ENCODE measurements at regions not wholly inside any gene's neighbourhood (a gene's known extent, or its start where the extent isn't known, plus 50 kb on each side); places are given as distances from the start of the nearest gene placed in this dataset.
"Not testable (repeated sequence)": the region's sequence is repeated elsewhere in the genome, so short reads cannot be mapped to it uniquely, and the experiment has no call there.

- no peak for DNase-seq
Observed at GRCh38 chr9:100639854-100640253, 62.0 kb downstream of the CAVIN4 start.

- no peak for DNase-seq
Observed at GRCh38 chr9:100640447-100641050, 62.7 kb downstream of the CAVIN4 start.

DNA sequence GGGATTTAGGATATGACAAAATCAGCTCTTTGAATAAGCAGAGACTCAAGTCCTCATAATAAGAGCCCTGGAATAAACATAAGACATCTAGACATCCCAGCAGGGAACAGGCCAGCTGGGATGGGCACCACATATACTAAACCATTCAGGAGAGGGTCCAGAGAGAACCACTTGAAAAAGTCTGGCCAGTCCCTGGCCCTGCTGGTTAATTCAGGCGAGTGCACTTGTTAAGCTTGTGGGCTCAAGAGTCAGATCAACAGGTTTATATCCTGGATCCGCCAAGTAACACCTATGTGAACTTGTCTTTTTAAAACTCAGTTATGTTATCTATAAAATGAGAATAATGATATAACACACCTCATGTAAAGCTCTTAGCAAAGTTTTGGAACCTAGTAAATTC lies 63.3 kb downstream of the CAVIN4 start:
- DNase-seq = no peak

- no peak for DNase-seq
Observed at GRCh38 chr9:100652850-100653249, 75.0 kb downstream of the CAVIN4 start.

- no peak for DNase-seq
Observed at GRCh38 chr9:100653643-100654334, 75.9 kb downstream of the CAVIN4 start.

DNA sequence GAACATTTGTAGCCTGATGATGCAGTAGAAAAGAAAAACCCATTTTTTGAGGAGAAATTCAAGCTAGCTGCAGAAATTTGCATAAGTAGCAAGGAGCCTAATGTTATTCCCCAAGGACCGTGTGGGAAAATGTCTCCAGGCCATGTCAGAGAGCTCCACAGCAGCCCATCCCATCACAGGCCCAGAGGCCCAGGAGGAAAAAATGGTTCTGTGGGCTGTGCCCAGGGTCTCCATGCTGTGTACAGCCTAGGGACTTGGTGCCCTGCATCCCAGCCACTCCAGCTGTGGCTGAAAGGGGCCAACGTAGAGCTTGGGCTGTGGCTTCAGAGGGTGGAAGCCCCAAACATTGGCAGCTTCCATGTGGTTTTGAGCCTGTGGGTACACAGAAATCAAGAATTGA lies 79.0 kb downstream of the CAVIN4 start:
- DNase-seq = not testable (repeated sequence)

DNA sequence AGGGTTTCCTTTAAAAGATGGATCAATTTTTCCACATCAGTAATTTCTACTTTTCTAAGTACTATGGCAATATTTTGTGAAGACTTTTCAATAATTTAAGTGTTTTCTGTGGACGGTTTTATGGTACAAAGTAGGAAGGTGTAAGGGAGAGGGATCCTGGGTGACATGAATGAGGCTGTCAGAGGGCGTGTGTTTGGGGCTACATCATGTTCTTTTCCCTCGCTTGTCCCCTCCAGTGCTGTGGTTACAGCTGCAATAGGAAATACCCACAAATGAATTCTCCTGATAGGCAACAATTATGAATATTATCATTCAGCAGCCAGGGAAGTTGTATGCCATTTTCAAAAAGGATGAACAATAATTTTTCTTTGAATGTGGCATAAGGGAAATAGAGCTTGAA lies 83.8 kb downstream of the CAVIN4 start:
- DNase-seq = no peak

- no peak for DNase-seq
Observed at GRCh38 chr9:100662122-100662521, 84.2 kb downstream of the CAVIN4 start.

GRCh38 chr9:100667448-100667847 lies 89.6 kb downstream of the CAVIN4 start:
- DNase-seq = no peak

DNA sequence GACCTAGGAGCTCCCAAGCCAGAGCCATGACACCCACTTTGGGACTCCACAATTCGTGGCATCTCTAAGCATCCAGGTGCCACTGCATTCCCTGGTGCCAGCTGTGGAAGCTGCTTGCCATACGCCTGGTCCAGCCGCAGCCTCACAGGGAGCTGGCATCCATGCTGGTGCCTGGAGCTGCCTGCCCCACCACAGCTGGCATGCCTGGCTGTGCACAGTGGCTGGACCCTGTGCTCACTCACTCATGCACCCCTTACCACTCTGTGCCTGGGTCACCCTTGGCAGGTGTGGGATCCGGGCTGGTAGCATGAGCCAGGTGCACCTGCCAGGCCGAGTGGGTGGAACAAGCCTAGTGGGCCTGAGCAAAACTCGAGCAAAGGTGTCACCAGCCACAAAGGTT lies 90.1 kb downstream of the CAVIN4 start:
- no peak for DNase-seq

DNA sequence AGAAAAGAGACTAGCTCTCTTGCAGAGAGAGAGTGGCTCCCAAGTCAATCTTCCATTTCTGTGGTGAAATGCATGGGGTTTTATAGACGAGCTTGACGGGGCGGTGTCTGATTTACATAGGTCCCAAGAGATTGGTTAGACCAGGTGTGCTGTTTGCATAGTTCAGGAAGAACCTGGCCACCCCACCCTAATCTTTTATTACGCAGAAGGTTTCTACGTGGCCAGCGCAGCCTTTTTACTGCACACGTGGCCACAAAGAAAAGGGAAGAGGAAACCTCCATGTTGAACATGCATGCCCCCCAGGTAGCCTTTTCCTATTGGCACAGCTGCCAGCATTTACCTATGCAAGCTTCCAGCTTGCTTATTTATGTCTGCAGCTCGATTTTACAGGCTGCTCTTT lies 92.1 kb downstream of the CAVIN4 start:
- DNase-seq = no peak

- no peak for DNase-seq
Observed at GRCh38 chr9:100670719-100671118, 92.8 kb downstream of the CAVIN4 start.

- DNase-seq = no peak
Observed at GRCh38 chr9:100671898-100672297, 94.0 kb downstream of the CAVIN4 start.

GRCh38 chr9:100673249-100673648 lies 95.4 kb downstream of the CAVIN4 start:
- no peak for DNase-seq

- no peak for DNase-seq
Observed at GRCh38 chr9:100674419-100675122, 96.7 kb downstream of the CAVIN4 start.

DNA sequence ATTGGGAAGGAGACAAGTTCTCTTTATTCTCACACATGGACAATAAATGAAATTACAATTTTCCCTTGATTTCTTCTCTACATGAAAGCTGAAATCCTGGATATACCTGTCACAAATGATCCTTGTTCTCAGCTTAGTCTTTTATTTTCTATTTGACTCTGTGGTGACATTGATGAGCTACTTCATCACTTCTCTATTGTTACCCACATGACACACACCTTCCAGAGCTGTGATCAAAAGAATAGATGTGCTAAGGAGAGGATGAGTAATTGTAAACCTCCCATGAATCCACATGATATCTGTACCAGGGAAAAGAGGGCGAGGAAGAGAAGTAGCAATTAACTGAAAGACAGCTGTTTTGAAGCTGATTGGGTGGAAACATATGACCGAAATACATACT lies 102.0 kb downstream of the CAVIN4 start:
- DNase-seq = no peak

DNA sequence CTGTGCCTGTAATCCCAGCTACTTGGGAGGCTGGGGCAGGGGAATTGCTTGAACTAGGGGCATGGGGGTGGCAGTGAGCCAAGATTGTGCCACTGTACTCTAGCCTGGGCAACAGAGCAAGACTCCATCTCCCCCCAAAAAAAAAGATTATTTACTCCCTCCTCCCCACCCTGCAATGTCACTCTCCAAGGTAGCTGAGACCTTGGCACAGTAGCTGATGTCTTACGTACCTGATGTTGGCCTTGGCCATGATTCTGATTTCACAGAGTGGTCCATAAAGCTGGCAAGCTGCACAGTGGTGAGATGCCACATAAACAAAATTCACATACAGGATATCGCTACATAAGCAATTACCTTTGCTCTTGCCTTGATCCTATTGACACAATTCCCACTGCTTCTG lies 108.5 kb downstream of the CAVIN4 start:
- DNase-seq = no peak

DNA sequence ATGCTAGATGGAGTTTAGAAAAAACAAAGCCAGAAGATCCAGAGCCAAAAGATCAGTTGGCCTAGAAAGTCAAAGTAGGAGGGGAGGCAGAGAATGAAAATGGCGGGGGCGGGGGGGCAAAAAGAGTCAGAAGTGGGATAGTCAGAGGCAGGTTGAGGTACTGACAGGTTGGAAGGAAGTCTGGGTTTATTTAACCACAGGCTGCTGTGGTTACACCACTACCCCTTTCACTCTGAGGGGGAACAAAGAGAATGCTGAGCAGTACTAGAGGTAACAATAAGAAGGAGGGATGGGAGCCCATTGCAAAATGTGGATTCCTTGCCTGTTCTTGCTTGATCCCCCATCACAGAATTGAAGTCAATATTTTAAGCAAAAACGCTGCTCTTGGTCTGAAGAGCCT lies 111.8 kb downstream of the CAVIN4 start:
- no peak for DNase-seq

DNA sequence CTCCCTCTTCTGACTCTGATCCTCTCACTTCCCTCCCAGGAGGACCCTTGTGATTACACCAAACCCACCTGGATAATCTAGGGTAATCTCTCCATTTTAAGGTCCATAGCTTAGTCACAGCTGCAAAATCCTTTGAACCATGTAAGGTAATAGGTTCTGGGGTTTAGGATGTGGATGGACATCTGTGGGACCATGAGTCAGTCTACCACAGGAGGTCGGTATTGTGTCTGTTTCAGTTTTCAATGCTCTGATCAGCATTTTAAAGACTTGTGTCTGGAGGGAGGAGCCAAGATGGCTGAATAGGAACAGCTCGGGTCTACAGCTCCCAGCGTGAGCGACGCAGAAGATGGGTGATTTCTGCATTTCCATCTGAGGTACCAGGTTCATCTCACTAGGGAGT lies 112.6 kb downstream of the CAVIN4 start:
- DNase-seq = no peak

GRCh38 chr9:100697339-100697738 lies 119.5 kb downstream of the CAVIN4 start:
- no peak for DNase-seq

- DNase-seq = no peak
Observed at GRCh38 chr9:100698945-100699344, 121.1 kb downstream of the CAVIN4 start.

DNA sequence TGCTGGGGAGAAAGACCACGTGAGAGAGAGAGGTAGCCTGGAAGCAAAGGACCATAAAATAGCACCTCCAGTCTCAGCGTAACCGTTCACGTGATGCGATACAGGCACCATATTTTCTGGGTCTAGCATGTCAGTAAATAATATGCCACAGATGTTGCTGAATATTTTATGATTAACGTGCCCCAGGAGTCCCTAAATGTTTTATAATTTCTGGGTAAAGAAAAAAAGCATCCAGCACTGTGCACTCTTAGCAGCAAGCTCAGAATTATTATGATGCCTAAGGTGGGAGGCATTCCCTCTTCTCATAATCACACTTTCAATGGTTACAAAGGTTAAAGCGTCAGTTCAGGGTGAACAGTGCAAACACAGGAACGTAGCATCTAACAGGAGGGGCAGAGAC lies 121.8 kb downstream of the CAVIN4 start:
- no peak for DNase-seq

GRCh38 chr9:100700689-100701318 lies 122.9 kb downstream of the CAVIN4 start:
- no peak for DNase-seq

Measured in stimulated activated CD4-positive, alpha-beta T cell treated with anti-CD3 and anti-CD28 coated beads, Interleukin-4, amount 100 ng/mL, for 4 hours (primary cell).